ENCODE measurements at regions not wholly inside any gene's neighbourhood (a gene's known extent, or its start where the extent isn't known, plus 50 kb on each side); places are given as distances from the start of the nearest gene placed in this dataset.

GRCh38 chr6:132096996-132097395 is 145.8 kb upstream of the CCN2 start:
- dilution Hi-C loops (cut with HindIII; ENCODE audit: low sequenced_read_pairs, unreplicated experiment) = no loop called here
- H2BK15ac ChIP-seq (ENCODE audit: low read depth, low read length) = no peak overlapping the region
- no peak overlapping the region for H3K23ac ChIP-seq (ENCODE audit: low read depth, low read length)
- H3K9me1 ChIP-seq (ENCODE audit: insufficient read depth, low read length) = no peaks in the 10 kb centered on the region
- DNase-seq (no peak), ATAC-seq (ENCODE audit: low read depth) (no peak)
- H3K27ac ChIP-seq (ENCODE audit: insufficient read depth, low read length) = no peak overlapping the region
- BruUV-seq (replicated peaks) = no TSS peak
- ChIA-PET CTCF (no interaction called here), POLR2A (ENCODE audit: unreplicated experiment) (no interaction called here)
- H3K56ac ChIP-seq (ENCODE audit: extremely low read depth, insufficient read depth, low read length) = no peak overlapping the region
- no peaks in the 10 kb centered on the region for H3K79me1 ChIP-seq (ENCODE audit: low read depth in 1 of 2, low read length in 2 of 2)
- no CpG with 5 or more reads among the region's 5 CpGs for WGBS, 2 experiments (ENCODE audit: extremely low coverage in 2 of 2, insufficient read length in 1 of 2)
- no peak overlapping the region for H2AK9ac ChIP-seq (replicated peaks; ENCODE audit: low read depth, low read length, poor library complexity)
- no peak overlapping the region for H4K8ac ChIP-seq (ENCODE audit: low read depth in 2 of 2, low read length in 2 of 2)
- H4K5ac ChIP-seq (ENCODE audit: low read depth, low read length) = no peak overlapping the region
- H2AK5ac ChIP-seq (ENCODE audit: low read depth, low read length) = no peak overlapping the region
- peak overlapping the region; percentile 35 for H2BK120ac ChIP-seq (ENCODE audit: low read depth, low read length)
- no peaks in the 10 kb centered on the region for H3K9me3 ChIP-seq (ENCODE audit: control insufficient read depth, insufficient read depth, low read length)
- H3K4me2 ChIP-seq (ENCODE audit: low read depth, low read length) = no peak overlapping the region
- H3K18ac ChIP-seq (ENCODE audit: low read depth, low read length) = no peak overlapping the region
- TF ChIP-seq RCOR1 (IDR thresholded peaks at IDR 0.05; ENCODE audit: insufficient replicate concordance, low read length) (no peak), BHLHE40 (IDR thresholded peaks at IDR 0.05; ENCODE audit: low read depth, low read length) (no peak), CHD1 (IDR thresholded peaks at IDR 0.05; ENCODE audit: low read depth, low read length) (no peak), CEBPB (IDR thresholded peaks at IDR 0.05; ENCODE audit: low read depth, low read length) (no peak), SMC3 (IDR thresholded peaks at IDR 0.05; ENCODE audit: low read depth, low read length) (no peak), RFX5 (IDR thresholded peaks at IDR 0.05; ENCODE audit: low read depth, low read length) (no peak), MAZ (IDR thresholded peaks at IDR 0.05; ENCODE audit: borderline replicate concordance, low read depth, low read length) (no peak), POLR2A (IDR thresholded peaks at IDR 0.05; ENCODE audit: low read depth, low read length) (no peak), FOS (IDR thresholded peaks at IDR 0.05; ENCODE audit: low read depth, low read length) (no peak)
- 0 out of 2 replicates have a peak overlapping the region, but pooled peaks have one; percentile 18 for H2BK20ac ChIP-seq (ENCODE audit: low read depth, low read length)
- intact Hi-C loops (cut with micrococcal nuclease) = no loop called here
- H2AFZ ChIP-seq (replicated peaks; ENCODE audit: low read length, poor library complexity) = no peak overlapping the region
- no peak overlapping the region; the same call in 1 of the 2 replicates for H3K14ac ChIP-seq (replicated peaks; ENCODE audit: low read depth, low read length)
- in situ Hi-C loops (cut with MboI; ENCODE audit: low sequenced_read_pairs) = no loop called here
- no peak overlapping the region for H4K91ac ChIP-seq (ENCODE audit: insufficient read depth, low read depth, low read length)
- H3K36me3 ChIP-seq (ENCODE audit: control insufficient read depth, insufficient read depth, low read length) = no peaks in the 10 kb centered on the region
- no peaks in the 10 kb centered on the region for H3K27me3 ChIP-seq (ENCODE audit: control insufficient read depth, insufficient read depth, low read length)
- no peak overlapping the region for H3K4me3 ChIP-seq (ENCODE audit: insufficient read depth, low read depth, low read length)
- H3K4ac ChIP-seq (ENCODE audit: low read depth, low read length) = peak overlapping the region; percentile 16; the same call in 1 of the 2 replicates
- H2BK5ac ChIP-seq (ENCODE audit: low read depth, low read length, poor library complexity, severe bottlenecking) = no peak overlapping the region
- H4K20me1 ChIP-seq (ENCODE audit: insufficient read depth, low read length) = no peaks in the 10 kb centered on the region
- H3K4me1 ChIP-seq (ENCODE audit: control insufficient read depth, insufficient read depth, low read length) = peaks cover 5% of the 10 kb centered on the region; the same call in 1 of the 2 replicates
- H3K9ac ChIP-seq (ENCODE audit: low read depth, low read length) = no peak overlapping the region

Data from IMR-90 (cell line).